ENCODE measurements at regions not wholly inside any gene's neighbourhood (a gene's known extent, or its start where the extent isn't known, plus 50 kb on each side); places are given as distances from the start of the nearest gene placed in this dataset.

DNA sequence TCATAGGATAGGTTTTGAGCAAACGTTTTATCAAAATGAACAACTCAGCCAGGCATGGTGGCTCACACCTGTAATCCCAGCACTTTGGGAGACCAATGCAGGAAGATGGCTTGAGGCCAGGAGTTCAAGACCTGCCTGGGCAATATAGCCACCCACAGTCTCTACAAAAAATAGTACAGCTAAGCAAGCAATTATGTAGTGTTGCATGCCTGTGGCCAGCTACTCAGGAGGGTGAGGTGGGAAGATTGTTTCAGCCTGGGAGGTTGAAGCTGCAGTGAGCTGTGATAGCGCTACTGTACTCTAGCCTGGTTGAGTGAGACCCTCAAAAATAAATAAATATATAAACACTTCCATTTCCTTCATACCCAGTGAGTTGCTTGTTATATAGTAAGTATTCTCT is 67.1 kb downstream of the LSMEM1 start:
- TF ChIP-seq, protein P1, sequence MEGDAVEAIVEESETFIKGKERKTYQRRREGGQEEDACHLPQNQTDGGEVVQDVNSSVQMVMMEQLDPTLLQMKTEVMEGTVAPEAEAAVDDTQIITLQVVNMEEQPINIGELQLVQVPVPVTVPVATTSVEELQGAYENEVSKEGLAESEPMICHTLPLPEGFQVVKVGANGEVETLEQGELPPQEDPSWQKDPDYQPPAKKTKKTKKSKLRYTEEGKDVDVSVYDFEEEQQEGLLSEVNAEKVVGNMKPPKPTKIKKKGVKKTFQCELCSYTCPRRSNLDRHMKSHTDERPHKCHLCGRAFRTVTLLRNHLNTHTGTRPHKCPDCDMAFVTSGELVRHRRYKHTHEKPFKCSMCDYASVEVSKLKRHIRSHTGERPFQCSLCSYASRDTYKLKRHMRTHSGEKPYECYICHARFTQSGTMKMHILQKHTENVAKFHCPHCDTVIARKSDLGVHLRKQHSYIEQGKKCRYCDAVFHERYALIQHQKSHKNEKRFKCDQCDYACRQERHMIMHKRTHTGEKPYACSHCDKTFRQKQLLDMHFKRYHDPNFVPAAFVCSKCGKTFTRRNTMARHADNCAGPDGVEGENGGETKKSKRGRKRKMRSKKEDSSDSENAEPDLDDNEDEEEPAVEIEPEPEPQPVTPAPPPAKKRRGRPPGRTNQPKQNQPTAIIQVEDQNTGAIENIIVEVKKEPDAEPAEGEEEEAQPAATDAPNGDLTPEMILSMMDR (IDR thresholded peaks at IDR 0.05): no peak
- TF ChIP-seq POLR2A (IDR thresholded peaks at IDR 0.05): no peak
